ENCODE measurements at regions not wholly inside any gene's neighbourhood (a gene's known extent, or its start where the extent isn't known, plus 50 kb on each side); places are given as distances from the start of the nearest gene placed in this dataset.
"Not testable (repeated sequence)": the region's sequence is repeated elsewhere in the genome, so short reads cannot be mapped to it uniquely, and the experiment has no call there.

GRCh38 chr1:144536677-144537076 lies 56.0 kb upstream of the PPIAL4F start:
- not testable (repeated sequence) for ATAC-seq (ENCODE audit: insufficient read depth, low FRiP score); H3K9ac ChIP-seq (ENCODE audit: insufficient read depth in 1 of 2, low read length in 2 of 2); H3K4me3 ChIP-seq; H3K27ac ChIP-seq (ENCODE audit: low read depth in 1 of 2, low read length in 1 of 2); H3K27me3 ChIP-seq (ENCODE audit: control insufficient read depth in 3 of 3, insufficient read depth in 3 of 3, low read length in 2 of 3); H3K4me1 ChIP-seq (ENCODE audit: control insufficient read depth in 5 of 5, insufficient read depth in 5 of 5, low read length in 5 of 5); H3K9me3 ChIP-seq (ENCODE audit: control insufficient read depth in 4 of 4, insufficient read depth in 3 of 4, low read length in 3 of 4); H3K36me3 ChIP-seq (ENCODE audit: control insufficient read depth in 4 of 4, insufficient read depth in 4 of 4, low read length in 4 of 4); DNase-seq
- WGBS, 2 donors, result 94 to 100% methylated on average over 1 of the region's 1 CpG

DNA sequence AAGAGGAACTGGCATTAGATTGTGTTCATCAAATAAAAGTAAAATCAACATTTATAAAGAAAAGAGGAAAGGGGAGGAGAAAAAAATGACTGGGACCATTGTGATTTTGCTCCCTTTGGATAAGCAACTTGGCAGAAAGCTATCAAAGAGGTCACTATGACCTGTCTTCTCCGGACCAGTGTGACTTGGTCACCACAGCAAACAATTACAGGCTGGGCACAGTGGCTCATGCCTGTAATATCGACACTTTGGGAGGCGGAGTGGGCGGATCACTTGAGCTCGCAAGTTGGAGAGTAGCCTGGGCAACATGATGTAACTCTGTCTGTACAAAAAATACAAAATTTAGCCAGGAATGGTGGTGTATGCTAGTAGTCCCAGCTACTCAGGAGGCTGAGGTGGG lies 55.5 kb upstream of the PPIAL4F start:
- H3K27me3 ChIP-seq (ENCODE audit: control insufficient read depth in 3 of 3, insufficient read depth in 3 of 3, low read length in 2 of 3); H3K4me1 ChIP-seq (ENCODE audit: control insufficient read depth in 5 of 5, insufficient read depth in 5 of 5, low read length in 5 of 5); H3K9ac ChIP-seq (ENCODE audit: insufficient read depth in 1 of 2, low read length in 2 of 2); DNase-seq; H3K4me3 ChIP-seq; H3K27ac ChIP-seq (ENCODE audit: low read depth in 1 of 2, low read length in 1 of 2); H3K9me3 ChIP-seq (ENCODE audit: control insufficient read depth in 4 of 4, insufficient read depth in 3 of 4, low read length in 3 of 4); H3K36me3 ChIP-seq (ENCODE audit: control insufficient read depth in 4 of 4, insufficient read depth in 4 of 4, low read length in 4 of 4); ATAC-seq (ENCODE audit: insufficient read depth, low FRiP score): not testable (repeated sequence)
- WGBS, 2 donors, result 87 to 92% methylated on average over 4 to 5 of the region's 5 CpGs

DNA sequence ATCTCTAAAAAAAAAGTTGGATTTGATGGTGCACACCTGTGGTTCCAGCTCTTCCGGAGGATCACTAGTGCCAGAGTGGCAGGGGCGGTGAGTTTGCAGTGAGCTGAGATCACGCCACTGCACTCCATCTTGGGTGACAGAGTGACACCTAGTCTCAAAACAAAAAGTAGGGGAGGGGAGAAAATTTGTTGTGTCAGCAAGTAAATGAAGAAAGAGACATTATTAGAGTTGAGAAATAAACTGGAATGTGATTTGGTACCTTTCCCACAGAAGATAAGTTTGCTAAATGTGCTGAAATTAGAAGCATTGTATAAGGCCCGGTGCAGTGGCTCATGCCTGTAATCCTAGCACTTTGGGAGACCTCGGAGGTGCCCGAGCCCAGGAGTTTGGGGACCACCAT lies 54.0 kb upstream of the PPIAL4F start:
- H3K27me3 ChIP-seq (ENCODE audit: control insufficient read depth in 3 of 3, insufficient read depth in 3 of 3, low read length in 2 of 3); H3K4me3 ChIP-seq; H3K36me3 ChIP-seq (ENCODE audit: control insufficient read depth in 4 of 4, insufficient read depth in 4 of 4, low read length in 4 of 4); H3K4me1 ChIP-seq (ENCODE audit: control insufficient read depth in 5 of 5, insufficient read depth in 5 of 5, low read length in 5 of 5); ATAC-seq (ENCODE audit: insufficient read depth, low FRiP score); H3K9me3 ChIP-seq (ENCODE audit: control insufficient read depth in 4 of 4, insufficient read depth in 3 of 4, low read length in 3 of 4); H3K27ac ChIP-seq (ENCODE audit: low read depth in 1 of 2, low read length in 1 of 2); H3K9ac ChIP-seq (ENCODE audit: insufficient read depth in 1 of 2, low read length in 2 of 2); DNase-seq: not testable (repeated sequence)
- 92 to 95% methylated on average over 6 of the region's 6 CpGs for WGBS, 2 donors

DNA sequence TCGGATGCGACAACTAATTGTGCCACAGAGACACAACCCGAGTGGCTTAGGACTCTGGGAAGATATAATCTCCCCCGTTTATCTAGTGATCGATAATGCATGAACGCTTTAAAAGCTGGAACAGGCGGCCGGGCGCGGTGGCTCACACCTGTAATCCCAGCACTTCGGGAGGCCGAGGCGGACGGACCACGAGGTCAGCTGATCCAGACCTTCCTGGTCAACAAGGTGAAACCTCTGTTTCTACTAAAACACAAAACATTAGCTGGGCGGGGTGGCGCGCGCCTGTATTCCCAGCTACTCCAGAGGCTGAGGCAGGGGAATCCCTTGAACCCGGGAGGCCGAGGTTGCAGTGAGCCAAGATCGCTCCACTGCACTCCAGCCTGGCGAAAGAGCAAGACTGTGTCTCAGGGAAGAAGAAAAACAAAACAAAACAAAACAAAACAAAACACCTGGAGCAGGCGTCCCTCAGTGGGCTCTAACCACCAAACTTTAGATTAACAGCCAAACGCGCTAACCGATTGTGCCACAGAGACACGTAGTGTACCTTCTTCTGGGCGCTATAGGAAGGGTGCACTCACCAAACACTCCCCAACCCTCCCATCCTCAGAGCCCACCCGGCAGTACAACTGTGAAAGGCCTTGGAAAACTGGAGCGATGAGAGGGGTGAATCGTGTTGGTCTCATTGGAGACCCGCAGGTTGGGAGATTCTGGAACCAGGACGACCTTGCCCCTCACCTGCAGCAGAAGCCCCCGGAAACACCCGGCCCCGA lies 53.3 kb upstream of the PPIAL4F start:
- 66 to 77% methylated on average over 30 to 34 of the region's 37 CpGs for WGBS, 2 donors
- not testable (repeated sequence) for H3K4me1 ChIP-seq (ENCODE audit: control insufficient read depth in 5 of 5, insufficient read depth in 5 of 5, low read length in 5 of 5); DNase-seq

More for the DNA sequence above, 53.3 kb upstream of the PPIAL4F start:
- not testable (repeated sequence) for H3K9me3 ChIP-seq (ENCODE audit: control insufficient read depth in 4 of 4, insufficient read depth in 3 of 4, low read length in 3 of 4); H3K9ac ChIP-seq (ENCODE audit: insufficient read depth in 1 of 2, low read length in 2 of 2); H3K36me3 ChIP-seq (ENCODE audit: control insufficient read depth in 4 of 4, insufficient read depth in 4 of 4, low read length in 4 of 4); ATAC-seq (ENCODE audit: insufficient read depth, low FRiP score); H3K4me3 ChIP-seq; H3K27ac ChIP-seq (ENCODE audit: low read depth in 1 of 2, low read length in 1 of 2); H3K27me3 ChIP-seq (ENCODE audit: control insufficient read depth in 3 of 3, insufficient read depth in 3 of 3, low read length in 2 of 3)

Small RNA genes lying in the stretch of these regions (small RNA-seq; reads per million reads assigned to genes)
- 1.0 reads per million, percentile 82 among the genes with 10 or more reads in this experiment for gene RF00003 (ENCODE audit: low replicate concordance)
